IMR-90 (cell line): ENCODE measurements at regions not wholly inside any gene's neighbourhood (a gene's known extent, or its start where the extent isn't known, plus 50 kb on each side); places are given as distances from the start of the nearest gene placed in this dataset.

ENCODE experiments used
- ATAC-seq: fragments of 200-7000 bp; cut with Tn5 transposase; 2 replicates; pipeline ENCODE4 v1.9.1; 2020; ENCODE audit warnings: low read depth, mild to moderate bottlenecking, moderate library complexity
- BruUV-seq: library from RNA; stranded (reverse); fragments of 400-500 nt; replicated peaks from 2 replicates; lab custom pipeline; 2021; lab: Mats Ljungman, UMichigan
- CTCF ChIA-PET: fragments of 300-600 bp; formaldehyde crosslinking; extraction: SDS; loops from one replicate; lab custom pipeline; 2021; ENCODE audit warnings: antibody characterized with exemption; lab: Yijun Ruan, JAX
- POLR2A ChIA-PET: fragments of 300-600 bp; sonication (Branson Sonifier 250); formaldehyde crosslinking; loops from one replicate; lab custom pipeline; 2022; ENCODE audit warnings: antibody characterized with exemption; ENCODE audit not compliant: unreplicated experiment; lab: Charles Lee
- DNase-seq: peaks from one replicate; pipeline ENCODE4 v3.0.0; 2013
- H2AFZ ChIP-seq: replicated peaks from 2 replicates; pipeline ENCODE3; 2013; ENCODE audit warnings: low read length, mild to moderate bottlenecking; ENCODE audit not compliant: poor library complexity
- H2AK5ac ChIP-seq: 2 replicates; pipeline ENCODE4 v1.6.1; 2013; ENCODE audit warnings: low read depth, low read length, inconsistent platforms
- H2AK9ac ChIP-seq: replicated peaks from 2 replicates; pipeline ENCODE3; 2013; ENCODE audit warnings: mild to moderate bottlenecking, low read depth, low read length, moderate library complexity; ENCODE audit not compliant: poor library complexity
- H2BK120ac ChIP-seq: 2 replicates; pipeline ENCODE4 v1.6.1; 2013; ENCODE audit warnings: low read depth, low read length, inconsistent platforms
- H2BK15ac ChIP-seq: 3 replicates; pipeline ENCODE4 v1.6.1; 2013; ENCODE audit warnings: low read depth, low read length, inconsistent platforms
- H2BK20ac ChIP-seq: 2 replicates; pipeline ENCODE4 v1.6.1; 2013; ENCODE audit warnings: low read depth, mild to moderate bottlenecking, inconsistent platforms, low read length, moderate library complexity
- H2BK5ac ChIP-seq: 2 replicates; pipeline ENCODE4 v1.6.1; 2013; ENCODE audit warnings: mild to moderate bottlenecking, low read depth, low read length, inconsistent platforms; ENCODE audit not compliant: poor library complexity, severe bottlenecking
- H3K14ac ChIP-seq: replicated peaks from 2 replicates; pipeline ENCODE4 v1.6.1; 2013; ENCODE audit warnings: low read depth, low read length, inconsistent platforms
- H3K18ac ChIP-seq: 2 replicates; pipeline ENCODE4 v1.6.1; 2013; ENCODE audit warnings: low read depth, low read length, control low read depth
- H3K23ac ChIP-seq: 2 replicates; pipeline ENCODE4 v1.6.1; 2013; ENCODE audit warnings: low read depth, low read length, inconsistent platforms
- H3K27ac ChIP-seq: 2 replicates; pipeline ENCODE4 v1.5.1; 2013; ENCODE audit warnings: mild to moderate bottlenecking, control low read depth, low read length; ENCODE audit not compliant: insufficient read depth
- H3K27me3 ChIP-seq: 2 replicates; pipeline ENCODE4 v1.6.1; 2013; ENCODE audit warnings: low read length; ENCODE audit not compliant: control insufficient read depth, insufficient read depth
- H3K36me3 ChIP-seq: 2 replicates; pipeline ENCODE4 v1.6.1; 2013; ENCODE audit warnings: low read length, mixed read lengths; ENCODE audit not compliant: control insufficient read depth, insufficient read depth
- H3K4ac ChIP-seq: 2 replicates; pipeline ENCODE4 v1.6.1; 2013; ENCODE audit warnings: low read depth, low read length, inconsistent platforms
- H3K4me1 ChIP-seq: 2 replicates; pipeline ENCODE4 v1.6.1; 2013; ENCODE audit warnings: low read length, mixed read lengths; ENCODE audit not compliant: control insufficient read depth, insufficient read depth
- H3K4me2 ChIP-seq: 2 replicates; pipeline ENCODE4 v1.6.1; 2013; ENCODE audit warnings: low read depth, mild to moderate bottlenecking, control low read depth, low read length, moderate library complexity
- H3K4me3 ChIP-seq: 2 replicates; pipeline ENCODE4 v1.5.1; 2013; ENCODE audit warnings: low read depth, mild to moderate bottlenecking, control low read depth, low read length, moderate library complexity; ENCODE audit not compliant: insufficient read depth
- H3K56ac ChIP-seq: 2 replicates; pipeline ENCODE4 v1.6.1; 2013; ENCODE audit warnings: low read length, inconsistent platforms; ENCODE audit not compliant: insufficient read depth; ENCODE audit errors: extremely low read depth
- H3K79me1 ChIP-seq, 2 experiments: 2 replicates each; pipeline ENCODE4 v1.6.1; 2013; ENCODE audit warnings: low read length in 2 of 2, inconsistent platforms in 1 of 2, low read depth in 1 of 2
- H3K9ac ChIP-seq: 2 replicates; pipeline ENCODE4 v1.6.1; 2013; ENCODE audit warnings: low read depth, low read length, control low read depth
- H3K9me1 ChIP-seq: 2 replicates; pipeline ENCODE4 v1.6.1; 2013; ENCODE audit warnings: low read length, inconsistent platforms; ENCODE audit not compliant: insufficient read depth
- H3K9me3 ChIP-seq: 2 replicates; pipeline ENCODE4 v1.6.1; 2013; ENCODE audit warnings: low read length; ENCODE audit not compliant: control insufficient read depth, insufficient read depth
- H4K20me1 ChIP-seq: 2 replicates; pipeline ENCODE4 v1.6.1; 2013; ENCODE audit warnings: low read length, inconsistent platforms; ENCODE audit not compliant: insufficient read depth
- H4K5ac ChIP-seq: 2 replicates; pipeline ENCODE4 v1.6.1; 2013; ENCODE audit warnings: mild to moderate bottlenecking, low read depth, low read length, control low read depth
- H4K8ac ChIP-seq, 2 experiments: 2 replicates each; pipeline ENCODE4 v1.6.1; 2013; ENCODE audit warnings: low read depth in 2 of 2, low read length in 2 of 2, control low read depth in 1 of 2, inconsistent platforms in 1 of 2
- H4K91ac ChIP-seq: 2 replicates; pipeline ENCODE4 v1.6.1; 2013; ENCODE audit warnings: low read depth, low read length, inconsistent platforms; ENCODE audit not compliant: insufficient read depth
- BHLHE40 ChIP-seq: fragments of 150-350 bp; IDR thresholded peaks from 2 replicates; pipeline ENCODE4 v1.6.1; 2016; ENCODE audit warnings: mild to moderate bottlenecking, low read depth, low read length
- CHD1 ChIP-seq: IDR thresholded peaks from 2 replicates; pipeline ENCODE4 v1.6.1; 2012; ENCODE audit warnings: low read depth, low read length, improper control_type of control experiment
- FOS ChIP-seq: fragments of 150-350 bp; IDR thresholded peaks from 2 replicates; pipeline ENCODE4 v1.6.1; 2016; ENCODE audit warnings: low read depth, low read length
- MAFK ChIP-seq: IDR thresholded peaks from 2 replicates; pipeline ENCODE4 v1.6.1; 2012; ENCODE audit warnings: low read depth, low read length, improper control_type of control experiment
- MAZ ChIP-seq: IDR thresholded peaks from 2 replicates; pipeline ENCODE4 v1.6.1; 2012; ENCODE audit warnings: low read depth, mild to moderate bottlenecking, low read length, improper control_type of control experiment, moderate library complexity, borderline replicate concordance
- MXI1 ChIP-seq: IDR thresholded peaks from 2 replicates; pipeline ENCODE4 v1.6.1; 2012; ENCODE audit warnings: low read depth, mild to moderate bottlenecking, low read length, moderate library complexity, borderline replicate concordance
- NFE2L2 ChIP-seq: fragments of 150-350 bp; IDR thresholded peaks from 2 replicates; pipeline ENCODE4 v1.6.1; 2016; ENCODE audit warnings: low read depth, mild to moderate bottlenecking, low read length
- POLR2A ChIP-seq: IDR thresholded peaks from 2 replicates; pipeline ENCODE4 v1.6.1; 2012; ENCODE audit warnings: mild to moderate bottlenecking, low read depth, low read length
- RCOR1 ChIP-seq: IDR thresholded peaks from 2 replicates; pipeline ENCODE4 v1.6.1; 2012; ENCODE audit warnings: mild to moderate bottlenecking, low read length, improper control_type of control experiment; ENCODE audit not compliant: insufficient replicate concordance
- SMC3 ChIP-seq: fragments of 150-350 bp; IDR thresholded peaks from 2 replicates; pipeline ENCODE4 v1.6.1; 2016; ENCODE audit warnings: low read depth, mild to moderate bottlenecking, antibody characterized with exemption, low read length, moderate library complexity
- WGBS, 2 experiments: methylation state at CpG; one replicate each; pipeline versions ENCODE4 v1.1.5 to v1.1.7; 2013; ENCODE audit warnings: missing lambda C conversion rate in 2 of 2; ENCODE audit not compliant: insufficient read length in 1 of 2; ENCODE audit errors: extremely low coverage in 2 of 2; 5-methylcytosine and 5-hydroxymethylcytosine counted together
- dilution Hi-C: fragments of 300-500 bp; cut with HindIII; formaldehyde crosslinking; loops from one replicate; pipeline ENCODE4 v1.14.3; 2018; ENCODE audit warnings: low sequenced_read_pairs; ENCODE audit not compliant: unreplicated experiment
- in situ Hi-C: fragments of 300-500 bp; cut with MboI; formaldehyde crosslinking; loops from 3 replicates; pipeline ENCODE4 v1.14.3; 2019; ENCODE audit warnings: low sequenced_read_pairs, inconsistent platforms, mixed read lengths
- intact Hi-C: fragments of 100-400 bp; cut with micrococcal nuclease; formaldehyde crosslinking; loops from 2 replicates; pipeline ENCODE4 v1.10.0; 2022

GRCh38 chr1:87810166-87810565 is 481.5 kb downstream of the LMO4 start:
- no peak overlapping the region for H3K4me3 ChIP-seq
- no peak overlapping the region for H2BK120ac ChIP-seq
- no peak overlapping the region for H2BK5ac ChIP-seq
- no peak for TF ChIP-seq NFE2L2
- no peak for TF ChIP-seq CHD1
- no peak for TF ChIP-seq RCOR1
- no peak for TF ChIP-seq POLR2A
- no peak for TF ChIP-seq MAFK
- TF ChIP-seq FOS, result no peak
- no peak for TF ChIP-seq BHLHE40
- TF ChIP-seq SMC3, result no peak
- no peak for TF ChIP-seq MXI1
- no peak for TF ChIP-seq MAZ
- H3K27ac ChIP-seq, result no peak overlapping the region
- H3K4me2 ChIP-seq, result no peak overlapping the region
- H4K8ac ChIP-seq, result no peak overlapping the region
- H3K56ac ChIP-seq, result no peak overlapping the region
- no peaks in the 10 kb centered on the region for H4K20me1 ChIP-seq
- H2AFZ ChIP-seq, result peak overlapping the region; percentile 18
- no peak overlapping the region for H3K9ac ChIP-seq
- 0 out of 2 replicates have a peak, but pooled peaks cover 3% of the 10 kb centered on the region for H3K9me1 ChIP-seq
- peaks cover 10% of the 10 kb centered on the region for H3K4me1 ChIP-seq
- CTCF ChIA-PET, result interaction anchor here (1.3 kb wide), 1 partner anchor 11 kb away, joined by 4 read pairs; no protein-coding TSS in a partner anchor
- POLR2A ChIA-PET, result no interaction called here
- no peak overlapping the region for H3K18ac ChIP-seq
- no TSS peak for BruUV-seq
- no peak overlapping the region for H4K5ac ChIP-seq
- in situ Hi-C loops (no loop called here), dilution Hi-C loops (no loop called here), intact Hi-C loops (no loop called here)
- DNase-seq (peak; percentile 28), ATAC-seq (no peak)
- no peak overlapping the region for H2AK5ac ChIP-seq
- H3K14ac ChIP-seq, result peak overlapping the region; percentile 8; the same call in 1 of the 2 replicates
- no peak overlapping the region for H2BK20ac ChIP-seq
- whole genome bisulfite sequencing, 2 experiments, result 33% methylated on average over 1 of the region's 1 CpG; no CpG with 5 or more reads in 1 of the 2 experiments
- H3K79me1 ChIP-seq, result no peaks in the 10 kb centered on the region
- H2BK15ac ChIP-seq, result no peak overlapping the region
- H3K9me3 ChIP-seq, result no peaks in the 10 kb centered on the region
- H4K91ac ChIP-seq, result no peak overlapping the region
- no peaks in the 10 kb centered on the region for H3K27me3 ChIP-seq
- no peak overlapping the region for H3K4ac ChIP-seq
- H3K36me3 ChIP-seq, result no peaks in the 10 kb centered on the region
- no peak overlapping the region for H3K23ac ChIP-seq
- H2AK9ac ChIP-seq, result no peak overlapping the region
